ENCODE measurements at regions not wholly inside any gene's neighbourhood (a gene's known extent, or its start where the extent isn't known, plus 50 kb on each side); places are given as distances from the start of the nearest gene placed in this dataset.

DNA sequence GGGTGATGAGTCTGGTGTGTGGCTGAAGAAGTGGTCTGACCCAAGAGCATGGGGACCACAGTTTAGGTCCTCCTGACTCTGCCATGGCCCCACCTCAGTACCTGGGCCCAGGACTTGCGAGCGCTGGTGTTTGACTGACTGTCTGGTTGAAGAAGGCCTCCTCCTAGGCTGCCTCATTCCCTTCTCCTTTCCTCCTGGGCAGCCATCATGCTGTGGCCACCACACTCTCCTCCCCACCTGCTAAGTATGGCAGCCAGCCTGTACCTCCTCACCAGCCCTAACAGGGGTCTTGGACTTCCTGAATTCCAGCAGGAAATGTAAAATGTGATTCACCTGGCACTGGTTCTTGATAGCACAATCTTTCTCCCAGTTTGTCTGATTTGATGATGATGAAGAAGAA lies 156.8 kb upstream of the GPR26 start (continued):
- TF ChIP-seq STAT5B (CRISPR knock-in tag; IDR thresholded peaks at IDR 0.05) (no peak), STAT5A (IDR thresholded peaks at IDR 0.05; ENCODE audit: borderline replicate concordance, low read length) (no peak), IRF1 (CRISPR knock-in tag; IDR thresholded peaks at IDR 0.05; ENCODE audit: borderline replicate concordance) (no peak)

DNA sequence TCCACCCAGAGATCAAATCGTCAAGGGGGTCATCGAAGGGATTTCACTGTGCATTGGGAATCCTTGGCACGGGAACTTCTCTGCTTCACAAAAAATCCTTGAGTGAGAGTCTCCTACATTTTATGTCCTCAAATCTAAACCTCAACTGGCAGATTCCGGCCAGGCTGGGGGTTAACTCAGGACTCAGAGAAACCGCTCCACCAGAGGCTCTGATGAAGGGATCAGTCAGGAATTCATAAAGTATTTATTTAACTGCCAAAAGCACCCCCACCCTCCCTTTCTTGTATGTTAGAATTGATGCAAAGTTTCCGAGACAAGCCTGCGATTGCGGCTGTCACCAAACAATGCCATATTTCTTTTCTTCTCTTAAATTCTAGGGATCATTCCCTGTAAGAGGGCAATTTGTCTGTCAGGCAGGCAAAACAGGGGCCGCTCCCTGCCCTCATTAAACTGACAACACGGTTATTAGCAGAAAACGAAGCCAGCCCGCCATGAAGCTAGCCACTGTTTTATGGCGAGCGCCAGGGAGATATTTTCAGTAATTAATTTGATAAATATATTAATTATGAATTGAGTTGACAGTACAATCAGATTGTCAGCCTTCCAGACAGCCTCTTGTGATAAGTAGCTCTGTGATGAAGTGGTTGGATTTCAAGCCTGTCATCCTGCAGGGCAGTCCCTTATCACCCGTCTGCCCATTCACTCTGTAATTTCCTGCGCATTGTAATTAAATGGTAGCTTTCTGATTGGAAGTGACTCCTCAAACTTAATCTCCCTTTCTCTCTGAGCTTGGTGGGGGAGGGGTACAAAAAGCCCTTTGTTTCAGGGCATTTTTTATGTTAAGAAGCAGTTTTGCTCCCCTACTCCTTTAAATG lies 153.0 kb upstream of the GPR26 start:
- CTCF ChIA-PET (ENCODE audit: low intra/inter-chr PET ratio), result no interaction called here
- in situ Hi-C loops (cut with MboI) (no loop called here), intact Hi-C loops (cut with micrococcal nuclease) (loop anchor here (10.0 kb wide), 1 partner anchor 58 kb away; no protein-coding TSS in a partner anchor)
- DNase-seq (ENCODE audit: extremely low read depth in 1 of 4, low spot score in 3 of 4) (no peak), ATAC-seq (no peak), FAIRE-seq (no peak)
- Histone ChIP-seq H4K20me1 (replicated peaks; ENCODE audit: control insufficient read depth, insufficient read depth, low read length) (no peaks in the 10 kb centered on the region), H3K9me1 (ENCODE audit: control insufficient read depth, insufficient read depth, low read length) (no peaks in the 10 kb centered on the region), H3K79me2 (ENCODE audit: control insufficient read depth, insufficient read depth, low read length) (no peaks in the 10 kb centered on the region), H3K4me2 (ENCODE audit: insufficient read depth, low read length) (no peak overlapping the region), H3K9ac (ENCODE audit: insufficient read depth in 1 of 2, low read depth in 2 of 2, low read length in 2 of 2) (no peak overlapping the region), H3K27ac (ENCODE audit: extremely low read depth, low read depth, low read length) (no peak overlapping the region), H3K4me3 (no peak overlapping the region), H3K4me1 (replicated peaks in 1 of 2; ENCODE audit: control insufficient read depth in 2 of 2, insufficient read depth in 2 of 2, low read length in 2 of 2) (no peaks in the 10 kb centered on the region), H3K36me3 (ENCODE audit: control insufficient read depth, insufficient read depth, low read length) (no peaks in the 10 kb centered on the region), H3K27me3 (ENCODE audit: control insufficient read depth in 2 of 2, insufficient read depth in 2 of 2, low read length in 2 of 2) (peaks cover 0 to 8% of the 10 kb centered on the region in 2 experiments; a peak in 2 of 5 replicates), H2AFZ (ENCODE audit: low read depth, low read length) (no peak overlapping the region), H3K9me3 (replicated peaks; ENCODE audit: control insufficient read depth, insufficient read depth, low read depth, low read length) (no peaks in the 10 kb centered on the region)
- POLR2A ChIA-PET, result no interaction called here
- WGBS (ENCODE audit: insufficient coverage, low coverage, missing lambda C conversion rate), result under 1% methylated on average over 13 of the region's 16 CpGs
- BruUV-seq (replicated peaks), result no TSS peak
- TF ChIP-seq FOXO4 (CRISPR knock-in tag; IDR thresholded peaks at IDR 0.05) (no peak), SAFB2 (IDR thresholded peaks at IDR 0.05; ENCODE audit: borderline replicate concordance, low read depth, low read length, severe bottlenecking) (no peak), ZNF175 (CRISPR knock-in tag; IDR thresholded peaks at IDR 0.05; ENCODE audit: low read depth) (no peak), SNAPC5 (CRISPR knock-in tag; IDR thresholded peaks at IDR 0.05) (no peak), PHB (CRISPR knock-in tag; IDR thresholded peaks at IDR 0.05) (no peak), ZNF124 (CRISPR knock-in tag; IDR thresholded peaks at IDR 0.05) (no peak), NUFIP1 (IDR thresholded peaks at IDR 0.05; ENCODE audit: partially characterized antibody) (no peak)
- TF ChIP-seq, protein P1, sequence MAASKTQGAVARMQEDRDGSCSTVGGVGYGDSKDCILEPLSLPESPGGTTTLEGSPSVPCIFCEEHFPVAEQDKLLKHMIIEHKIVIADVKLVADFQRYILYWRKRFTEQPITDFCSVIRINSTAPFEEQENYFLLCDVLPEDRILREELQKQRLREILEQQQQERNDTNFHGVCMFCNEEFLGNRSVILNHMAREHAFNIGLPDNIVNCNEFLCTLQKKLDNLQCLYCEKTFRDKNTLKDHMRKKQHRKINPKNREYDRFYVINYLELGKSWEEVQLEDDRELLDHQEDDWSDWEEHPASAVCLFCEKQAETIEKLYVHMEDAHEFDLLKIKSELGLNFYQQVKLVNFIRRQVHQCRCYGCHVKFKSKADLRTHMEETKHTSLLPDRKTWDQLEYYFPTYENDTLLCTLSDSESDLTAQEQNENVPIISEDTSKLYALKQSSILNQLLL (CRISPR knock-in tag; IDR thresholded peaks at IDR 0.05; ENCODE audit: borderline replicate concordance), result no peak
